CD4-positive, alpha-beta T cell (primary cell): ENCODE measurements at regions not wholly inside any gene's neighbourhood (a gene's known extent, or its start where the extent isn't known, plus 50 kb on each side); places are given as distances from the start of the nearest gene placed in this dataset.

Experiments used
- ATAC-seq: fragments of 200-7000 bp; cut with Tn5 transposase; one replicate; pipeline ENCODE4 v1.10.0; 2022; ENCODE audit warnings: mild to moderate bottlenecking; ENCODE audit not compliant: poor library complexity
- CTCF ChIA-PET: fragments of 350-600 bp; sonication (Branson Sonifier 250); formaldehyde crosslinking; loops from one replicate; lab custom pipeline; 2021; ENCODE audit warnings: antibody characterized with exemption, inconsistent platforms; lab: Charles Lee
- POLR2A ChIA-PET: fragments of 350-600 bp; sonication (Branson Sonifier 250); formaldehyde crosslinking; loops from one replicate; lab custom pipeline; 2021; ENCODE audit warnings: antibody characterized with exemption, inconsistent platforms; lab: Charles Lee
- DNase-seq, 14 experiments: peaks; one replicate each; pipeline ENCODE4 v3.0.0-alpha.2; 2013 to 2020; ENCODE audit warnings: mixed read lengths in 2 of 14
- H3K27ac ChIP-seq, 2 donors: one replicate each; pipeline versions ENCODE4 v1.5.1 to v1.7.0; 2013; ENCODE audit warnings: low read length in 2 of 2, low read depth in 1 of 2, mild to moderate bottlenecking in 1 of 2
- H3K27me3 ChIP-seq, 2 experiments: 1 replicate in 1 of 2; 2 replicates in 1 of 2; pipeline versions ENCODE4 v1.6.1 to v1.7.0; 2013; ENCODE audit warnings: low read length in 2 of 2, control low read depth in 1 of 2, mild to moderate bottlenecking in 1 of 2, moderate library complexity in 1 of 2; ENCODE audit not compliant: insufficient read depth in 2 of 2, control insufficient read depth in 1 of 2
- H3K36me3 ChIP-seq: one replicate; pipeline ENCODE4 v1.6.1; 2013; ENCODE audit warnings: low read length, control low read depth; ENCODE audit not compliant: insufficient read depth
- H3K4me1 ChIP-seq: one replicate; pipeline ENCODE4 v1.6.1; 2013; ENCODE audit warnings: low read length, control low read depth; ENCODE audit not compliant: insufficient read depth
- H3K4me3 ChIP-seq: one replicate; pipeline ENCODE4 v1.5.1; 2013; ENCODE audit warnings: mild to moderate bottlenecking, low read length, moderate library complexity
- H3K9me3 ChIP-seq, 2 experiments: 1 replicate in 1 of 2; 2 replicates in 1 of 2; pipeline versions ENCODE4 v1.6.1 to v1.7.0; 2013; ENCODE audit warnings: low read length in 2 of 2, mild to moderate bottlenecking in 2 of 2, control low read depth in 1 of 2, moderate library complexity in 1 of 2; ENCODE audit not compliant: control insufficient read depth in 1 of 2, insufficient read depth in 1 of 2
- H3K27ac Mint-ChIP-seq: one replicate; pipeline ENCODE4 v1.8.0; 2020; ENCODE audit warnings: mixed read lengths
- H3K27me3 Mint-ChIP-seq: one replicate; pipeline ENCODE4 v1.8.0; 2021; ENCODE audit warnings: mixed read lengths
- H3K36me3 Mint-ChIP-seq: one replicate; pipeline ENCODE4 v1.8.0; 2021; ENCODE audit warnings: low read depth, mixed read lengths
- H3K4me1 Mint-ChIP-seq: one replicate; pipeline ENCODE4 v1.8.0; 2021; ENCODE audit warnings: low read depth, mixed read lengths
- H3K4me3 Mint-ChIP-seq: one replicate; pipeline ENCODE4 v1.8.0; 2020; ENCODE audit warnings: mild to moderate bottlenecking, mixed read lengths
- H3K9me3 Mint-ChIP-seq: one replicate; pipeline ENCODE4 v1.8.0; 2020; ENCODE audit warnings: mixed read lengths
- CTCF ChIP-seq: fragments of 200-600 bp; IDR thresholded peaks from one replicate; pipeline ENCODE4 v1.8.0; 2022; ENCODE audit warnings: antibody characterized with exemption, mild to moderate bottlenecking
- intact Hi-C, 2 experiments: fragments of 100-400 bp; cut with DNase I in 1 of 2; cut with micrococcal nuclease in 1 of 2; formaldehyde crosslinking; loops; one replicate each; pipeline versions ENCODE4 v1.15.1 to v1.9.0; 2023 to 2025; cut with DNase I, micrococcal nuclease

DNA sequence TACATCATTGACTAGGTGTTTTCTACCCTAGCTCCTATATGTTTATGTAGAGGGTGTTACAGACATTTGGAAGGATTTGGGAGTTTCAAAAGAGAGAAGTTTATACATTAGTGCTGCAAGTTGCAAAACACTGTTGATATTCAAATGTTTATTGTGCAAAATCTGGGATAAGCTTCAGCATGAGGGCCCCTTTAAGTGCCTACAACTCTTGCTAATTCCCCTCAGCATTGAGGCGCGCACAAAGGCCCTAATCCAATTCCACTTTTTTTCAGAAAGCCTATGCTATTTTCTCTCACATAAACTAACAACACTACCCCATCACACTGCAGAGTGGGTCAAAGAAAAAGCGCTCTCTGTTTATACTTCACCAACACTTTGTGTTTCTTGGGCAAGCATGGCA lies 208.0 kb downstream of the NR2F2 start:
- Histone ChIP-seq H3K4me3 (no peak overlapping the region), H3K27ac (no peak overlapping the region), H3K9me3 (peaks cover 0 to 4% of the 10 kb centered on the region in 2 experiments), H3K27me3 (no peaks in the 10 kb centered on the region), H3K36me3 (no peaks in the 10 kb centered on the region), H3K4me1 (no peaks in the 10 kb centered on the region)
- ChIA-PET POLR2A (no interaction called here), CTCF (no interaction called here)
- Mint-ChIP-seq H3K4me1 (no peaks in the 10 kb centered on the region), H3K27ac (no peak overlapping the region), H3K4me3 (no peak overlapping the region), H3K9me3 (no peaks in the 10 kb centered on the region), H3K36me3 (no peaks in the 10 kb centered on the region), H3K27me3 (peaks cover 6% of the 10 kb centered on the region)
- ATAC-seq (no peak), DNase-seq (no peak)
- intact Hi-C loops, result no loop called here
- TF ChIP-seq CTCF, result no peak

- Mint-ChIP-seq H3K27ac (no peak overlapping the region), H3K27me3 (peaks cover 6% of the 10 kb centered on the region), H3K9me3 (no peaks in the 10 kb centered on the region), H3K4me3 (no peak overlapping the region), H3K4me1 (no peaks in the 10 kb centered on the region), H3K36me3 (no peaks in the 10 kb centered on the region)
- intact Hi-C loops, result no loop called here
- H3K27me3 ChIP-seq, result no peaks in the 10 kb centered on the region
- TF ChIP-seq CTCF, result no peak
- ChIA-PET CTCF (no interaction called here), POLR2A (no interaction called here)
- H3K27ac ChIP-seq, result no peak overlapping the region
- peaks cover 0 to 4% of the 10 kb centered on the region in 2 experiments for H3K9me3 ChIP-seq
- ATAC-seq, result no peak
- no peak overlapping the region for H3K4me3 ChIP-seq
- no peaks in the 10 kb centered on the region for H3K4me1 ChIP-seq
- H3K36me3 ChIP-seq, result no peaks in the 10 kb centered on the region
- DNase-seq, result no peak
These were observed 209.8 kb downstream of the NR2F2 start for GRCh38 chr15:96540283-96540682.

DNA sequence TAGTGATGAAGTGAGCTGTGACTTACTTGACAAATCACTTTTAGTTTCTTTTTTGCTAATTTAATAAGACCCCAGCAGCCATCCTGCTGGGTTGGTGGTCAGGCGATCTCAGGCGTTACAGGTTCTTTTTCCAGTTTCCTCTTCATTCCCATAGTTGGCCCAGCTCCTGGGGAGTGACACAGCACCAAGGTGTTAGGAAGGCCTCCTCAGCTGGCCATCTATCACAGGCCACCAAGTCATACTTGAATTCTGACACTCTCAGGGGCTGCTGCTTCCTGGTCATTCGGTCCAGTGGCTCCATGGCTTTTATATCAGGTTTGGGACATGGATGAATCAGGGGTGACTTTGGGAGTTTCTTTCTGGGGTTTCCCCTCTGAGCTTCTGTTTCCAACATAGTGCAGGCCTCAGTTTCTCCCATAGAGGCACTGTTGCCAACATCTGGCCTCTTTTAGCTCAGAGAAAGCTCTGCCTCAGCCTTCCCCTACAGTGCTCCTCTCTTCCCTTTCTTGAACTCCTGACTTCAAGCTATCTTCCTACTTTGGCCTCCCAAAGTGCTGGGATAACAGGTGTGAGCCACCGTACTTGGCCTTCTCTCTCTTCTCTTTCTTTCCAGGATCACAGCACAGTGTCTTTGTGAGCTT lies 211.8 kb downstream of the NR2F2 start:
- no peak for ATAC-seq
- POLR2A ChIA-PET, result no interaction called here
- Histone ChIP-seq H3K4me3 (no peak overlapping the region), H3K9me3 (peaks cover 0 to 4% of the 10 kb centered on the region in 2 experiments), H3K4me1 (no peaks in the 10 kb centered on the region), H3K27me3 (no peaks in the 10 kb centered on the region), H3K36me3 (no peaks in the 10 kb centered on the region), H3K27ac (no peak overlapping the region)
- intact Hi-C loops, result no loop called here
- H3K27ac Mint-ChIP-seq, result no peak overlapping the region
- DNase-seq, result no peak
- CTCF ChIA-PET, result no interaction called here
- no peaks in the 10 kb centered on the region for H3K9me3 Mint-ChIP-seq
- no peaks in the 10 kb centered on the region for H3K27me3 Mint-ChIP-seq
- no peaks in the 10 kb centered on the region for H3K4me1 Mint-ChIP-seq
- TF ChIP-seq CTCF, result no peak
- no peak overlapping the region for H3K4me3 Mint-ChIP-seq
- no peaks in the 10 kb centered on the region for H3K36me3 Mint-ChIP-seq
